GM19452 (cell line): ENCODE measurements at regions not wholly inside any gene's neighbourhood (a gene's known extent, or its start where the extent isn't known, plus 50 kb on each side); places are given as distances from the start of the nearest gene placed in this dataset.
"Not testable (repeated sequence)": the region's sequence is repeated elsewhere in the genome, so short reads cannot be mapped to it uniquely, and the experiment has no call there.

ENCODE experiments used
- ATAC-seq: cut with Tn5 transposase; IDR thresholded peaks from one replicate; pipeline ENCODE4 v1.9.1; 2021; ENCODE audit not compliant: unreplicated experiment

DNA sequence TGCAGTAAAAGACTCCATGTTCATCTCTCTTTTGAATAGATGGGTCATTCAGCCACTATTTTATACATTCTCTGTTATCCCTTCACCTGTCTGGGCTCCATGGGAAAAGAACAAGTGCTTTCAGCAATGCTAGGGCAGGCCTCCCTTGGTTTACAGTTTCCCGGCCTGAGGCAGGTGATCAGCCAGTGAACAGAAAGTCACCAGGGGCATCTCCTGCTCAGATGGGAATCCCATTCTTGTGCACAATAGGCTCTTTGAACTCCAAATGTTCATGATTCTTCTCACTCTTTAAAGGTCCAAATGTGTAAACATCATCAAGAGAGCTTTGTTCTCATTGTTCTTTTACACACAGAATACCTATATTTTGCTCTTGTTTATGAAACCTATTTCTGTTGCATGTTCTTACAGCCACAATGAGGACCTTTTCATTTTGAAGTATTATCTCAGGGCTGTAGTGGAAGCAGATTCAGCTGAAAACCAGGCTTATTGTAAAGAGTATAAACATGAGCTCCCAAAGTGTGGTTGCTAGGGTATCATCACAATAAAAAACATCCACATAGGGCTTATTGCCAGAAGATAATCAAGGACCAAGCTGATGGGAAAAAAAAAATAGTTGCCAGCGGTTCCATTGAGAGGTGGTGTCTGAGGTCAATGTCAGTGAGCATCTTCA is 267.1 kb upstream of the SGK1 start:
- no peak for ATAC-seq

DNA sequence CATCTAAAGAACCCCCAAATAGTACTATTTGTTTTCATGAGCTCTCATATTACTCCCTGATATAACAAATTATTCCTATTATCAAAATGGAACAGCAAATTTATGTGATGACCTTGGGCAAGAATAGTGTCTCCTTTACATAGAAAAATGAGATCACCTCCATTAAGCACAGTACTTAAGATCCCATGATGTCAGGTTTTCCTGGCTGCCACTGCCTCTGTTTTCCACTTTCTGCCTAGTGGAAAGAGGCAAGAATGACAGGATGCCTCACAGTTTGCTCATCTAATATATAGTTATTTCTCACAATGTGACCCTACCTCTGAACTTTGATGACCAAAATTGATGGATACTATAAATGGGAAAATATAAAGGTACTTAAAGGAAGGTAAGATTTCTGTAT is 260.1 kb upstream of the SGK1 start:
- no peak for ATAC-seq

DNA sequence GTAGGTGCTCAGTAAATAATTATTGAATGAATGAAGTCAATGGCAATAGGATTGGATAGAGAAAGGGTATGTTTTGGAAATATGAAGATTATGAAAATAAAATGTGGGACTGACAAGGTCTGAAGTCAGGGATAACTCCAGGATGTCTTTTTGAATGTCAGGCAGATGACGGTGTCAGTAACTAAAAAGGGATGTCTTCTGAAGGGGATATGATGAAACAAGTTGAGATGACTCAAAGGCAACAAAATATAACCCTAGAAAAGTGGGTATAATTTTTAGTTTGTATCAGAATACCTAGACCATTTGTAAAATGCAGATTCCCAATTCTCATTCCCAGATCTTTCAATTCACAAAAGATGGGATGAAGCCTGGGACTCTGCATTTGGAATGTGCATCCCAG is 257.3 kb upstream of the SGK1 start:
- no peak for ATAC-seq

DNA sequence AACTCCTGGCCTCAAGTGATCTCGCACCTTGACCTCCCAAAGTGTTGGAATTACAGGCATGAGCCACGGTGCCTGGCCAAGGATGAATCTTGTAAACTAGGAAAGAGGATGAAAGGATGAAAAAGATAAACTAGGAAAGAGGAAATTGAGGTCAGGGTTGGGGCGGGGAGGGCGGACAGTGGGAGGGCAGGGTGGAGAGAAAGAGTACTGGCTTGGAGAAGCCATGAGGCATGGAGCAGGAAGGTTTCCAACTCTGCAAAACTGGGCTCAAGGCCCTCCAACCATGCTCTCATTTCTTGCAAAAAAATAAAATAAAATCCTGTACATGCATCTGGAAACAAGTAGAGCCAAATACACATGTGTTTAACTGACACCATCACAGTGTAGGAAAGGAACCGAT is 256.6 kb upstream of the SGK1 start:
- no peak for ATAC-seq

DNA sequence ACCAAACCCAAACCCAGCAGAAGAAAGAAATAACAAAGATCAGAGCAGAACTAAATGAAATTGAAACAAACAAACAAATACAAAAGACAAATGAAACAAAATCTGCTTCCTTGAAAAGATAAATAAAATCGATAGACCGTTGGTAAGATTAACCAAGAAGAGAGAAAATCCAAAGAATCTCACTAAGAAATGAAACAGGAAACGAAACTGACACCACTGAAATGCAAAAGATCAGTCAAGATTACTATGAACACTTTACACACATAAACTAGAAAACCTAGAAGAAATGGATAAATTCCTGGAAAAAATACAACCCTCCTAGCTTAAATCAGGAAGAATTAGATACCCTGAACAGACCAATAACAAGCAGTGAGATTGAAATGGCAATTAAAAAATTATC is 252.1 kb upstream of the SGK1 start:
- ATAC-seq: not testable (repeated sequence)

DNA sequence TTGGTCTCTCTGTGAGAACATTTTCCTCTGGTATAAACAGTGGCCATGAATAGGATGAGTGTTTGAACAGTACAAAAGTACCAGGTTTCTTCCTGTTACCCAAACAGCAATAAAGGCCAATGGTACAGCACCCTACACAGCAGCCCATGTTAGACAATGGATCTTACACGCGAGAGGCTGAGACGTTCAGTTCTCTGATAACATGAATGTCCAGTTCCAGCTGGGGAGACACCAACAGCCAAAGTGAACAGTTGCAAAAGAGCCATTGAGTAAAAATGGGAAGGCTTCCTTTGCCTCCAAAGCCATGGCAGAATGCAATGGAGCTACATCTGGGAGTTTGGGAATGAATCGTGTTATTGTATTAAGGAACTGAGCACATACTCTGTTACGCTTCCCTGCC is 246.8 kb upstream of the SGK1 start:
- no peak for ATAC-seq

DNA sequence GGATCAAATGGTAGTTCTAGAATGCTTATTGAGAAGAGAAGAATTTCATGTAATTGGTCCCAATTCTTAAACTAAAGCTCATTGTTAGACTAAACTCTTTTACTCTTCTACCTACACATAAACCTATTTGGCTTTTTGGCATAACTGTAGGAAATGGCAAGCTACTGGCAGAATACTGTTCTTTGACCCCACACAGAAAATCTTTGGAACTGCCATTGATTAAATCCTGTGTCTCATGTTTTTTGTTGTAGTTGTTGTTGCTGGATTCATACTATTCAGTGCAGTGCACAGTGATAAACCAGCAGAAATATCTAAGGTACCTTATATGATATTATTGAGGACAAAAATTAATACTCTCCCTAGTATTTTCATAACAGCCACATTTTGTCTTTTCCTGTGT is 242.1 kb upstream of the SGK1 start:
- ATAC-seq: no peak

DNA sequence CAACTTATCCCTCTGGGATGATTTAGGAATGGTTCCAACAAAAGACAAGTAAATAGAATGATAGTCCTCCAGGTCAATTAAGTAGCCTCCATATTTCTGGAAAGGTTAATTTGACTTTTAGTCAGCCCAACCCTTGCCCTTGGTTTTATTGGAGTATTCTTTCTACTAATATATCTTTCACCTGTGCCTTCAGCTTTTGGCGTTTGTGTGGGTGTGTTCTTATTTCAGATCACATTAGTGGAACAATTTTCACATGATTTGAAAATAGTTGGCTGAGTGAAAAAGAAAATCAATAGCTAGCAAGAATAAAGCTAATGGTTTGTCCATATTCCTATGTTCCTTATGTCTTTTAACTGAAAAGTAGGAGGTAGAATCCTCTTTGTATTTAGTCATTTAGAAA is 239.6 kb upstream of the SGK1 start:
- no peak for ATAC-seq

DNA sequence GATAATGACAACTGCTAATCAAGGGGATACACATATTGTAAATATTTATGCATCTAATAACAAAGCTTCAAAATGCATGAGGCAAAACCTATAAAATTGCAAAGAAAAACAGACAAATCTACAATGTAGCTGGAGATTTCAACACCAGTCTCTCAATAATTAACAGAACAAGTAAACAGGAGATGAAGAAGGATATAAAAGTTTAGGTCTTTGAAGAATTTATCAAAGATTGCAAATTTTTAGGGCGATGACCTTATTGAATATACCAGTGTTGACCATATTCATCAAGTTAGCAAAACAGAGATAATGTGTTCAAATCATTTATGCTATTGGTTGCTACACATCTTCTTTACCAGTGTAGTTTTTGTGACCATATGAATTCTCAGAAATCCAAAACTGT is 237.8 kb upstream of the SGK1 start:
- no peak for ATAC-seq

DNA sequence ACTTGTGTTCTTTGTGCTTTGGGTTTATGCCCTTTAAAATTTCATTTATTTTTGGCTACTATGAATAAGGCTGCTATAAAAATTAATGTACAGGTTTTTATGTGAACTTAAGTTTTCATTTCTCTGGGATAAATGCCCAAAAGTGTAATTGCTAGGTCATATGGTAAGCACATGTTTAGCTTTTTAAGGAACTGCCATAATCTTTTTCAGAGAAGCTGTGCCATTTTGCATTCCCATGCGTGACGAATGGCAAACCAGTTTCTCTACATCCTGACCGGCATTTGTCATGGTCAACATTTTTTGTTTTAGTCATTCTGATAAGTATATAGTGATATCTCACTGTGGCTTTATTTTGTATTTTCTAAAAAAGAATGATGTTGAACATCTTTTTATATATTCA is 236.0 kb upstream of the SGK1 start:
- no peak for ATAC-seq

DNA sequence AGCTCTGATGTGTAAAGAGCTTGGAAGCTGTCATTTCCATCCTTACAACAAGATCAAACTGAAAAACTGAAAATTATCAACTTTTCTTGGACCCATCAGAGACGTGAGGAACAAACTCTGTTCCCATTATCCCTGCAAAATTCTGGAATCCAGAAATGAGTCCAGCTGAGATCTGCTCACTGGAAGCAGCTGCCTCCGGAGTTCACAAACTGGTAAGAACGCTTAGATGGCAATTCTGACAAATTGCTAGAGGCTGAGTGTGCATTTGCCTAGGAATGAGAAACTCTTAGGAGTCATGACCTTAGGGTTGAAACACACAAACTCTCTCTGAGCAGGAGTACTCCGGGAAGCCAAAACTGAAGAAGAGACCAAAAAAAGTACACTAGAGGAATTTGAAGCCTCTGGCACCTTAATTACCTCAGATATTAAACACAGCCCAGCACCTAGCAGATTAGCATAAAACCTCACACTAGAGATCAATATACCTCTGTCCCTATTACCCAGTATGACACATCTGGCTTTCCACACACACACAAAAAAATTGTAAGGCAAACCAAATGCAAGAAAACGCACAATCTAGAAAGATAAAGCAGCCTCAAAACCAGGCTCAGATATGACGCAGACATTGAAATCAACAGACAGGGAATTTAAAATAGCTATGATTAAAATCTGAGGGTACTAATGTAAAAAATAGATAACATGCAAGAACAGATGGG is 233.5 kb upstream of the SGK1 start:
- ATAC-seq: no peak

DNA sequence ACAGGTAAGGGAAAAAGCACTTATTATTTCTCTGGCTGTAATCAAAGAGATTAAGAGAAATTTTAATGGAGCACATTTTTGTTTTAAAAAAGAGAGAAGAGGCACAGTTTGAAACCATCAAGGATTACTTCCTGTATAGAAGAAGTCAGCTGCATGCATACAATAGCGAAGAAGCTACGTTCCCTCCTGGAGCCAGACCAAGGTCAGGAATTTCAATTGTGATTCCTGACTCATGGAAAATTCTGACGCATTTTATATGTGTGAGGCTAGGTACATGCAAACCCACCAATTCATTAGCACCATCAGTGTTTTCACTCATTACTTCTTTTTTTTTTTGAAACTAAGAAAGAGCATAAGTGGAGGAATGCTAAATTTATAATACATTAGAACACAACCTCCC is 232.7 kb upstream of the SGK1 start:
- no peak for ATAC-seq

DNA sequence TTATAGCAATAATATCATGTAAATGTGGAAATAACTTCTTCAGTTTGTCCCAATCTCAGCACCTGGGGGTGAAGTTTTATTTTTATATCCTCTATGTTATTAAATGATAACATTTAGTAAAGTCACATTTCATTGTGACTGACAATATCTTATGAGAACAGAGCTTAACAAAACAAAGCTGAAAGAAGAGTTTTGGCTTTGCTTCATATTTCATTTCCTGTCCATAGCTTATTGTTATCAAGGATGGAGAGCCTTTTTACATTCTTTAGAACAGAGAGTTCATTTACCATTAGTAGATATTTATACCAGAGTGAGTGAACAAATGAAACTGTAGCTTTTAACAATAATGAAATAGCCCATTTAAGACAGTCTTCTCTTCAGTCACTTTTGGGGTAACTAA is 231.9 kb upstream of the SGK1 start:
- no peak for ATAC-seq

DNA sequence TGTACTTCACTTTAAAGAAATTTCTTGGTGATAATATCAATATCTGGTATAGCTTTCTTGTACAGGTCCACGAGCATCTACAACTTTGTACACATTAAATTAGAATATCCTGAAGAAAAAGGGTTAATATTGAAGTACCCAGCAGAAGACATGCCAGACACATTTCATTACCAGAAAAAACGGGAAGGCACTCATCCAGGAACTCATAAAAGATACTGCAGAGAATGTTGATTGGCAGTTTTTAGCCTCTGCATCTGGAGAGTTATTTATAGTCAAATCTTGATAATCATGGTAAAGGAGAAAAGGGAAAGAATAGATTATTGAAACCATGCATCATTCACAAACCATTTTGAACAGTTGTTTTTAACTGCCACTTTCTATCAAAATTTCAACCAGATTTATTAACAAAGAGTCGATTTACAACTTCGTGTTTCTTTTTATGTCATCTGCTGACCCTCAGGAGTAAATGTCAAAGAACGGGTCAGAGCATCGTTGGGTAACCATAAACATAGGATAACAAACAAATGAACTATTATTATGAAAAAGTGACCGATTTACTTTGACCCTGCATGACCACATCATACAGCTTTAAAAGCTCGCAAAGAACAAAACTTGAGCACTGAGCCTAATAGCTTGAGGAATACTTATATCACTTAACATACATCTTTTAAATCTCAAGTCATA is 229.2 kb upstream of the SGK1 start:
- ATAC-seq: no peak

DNA sequence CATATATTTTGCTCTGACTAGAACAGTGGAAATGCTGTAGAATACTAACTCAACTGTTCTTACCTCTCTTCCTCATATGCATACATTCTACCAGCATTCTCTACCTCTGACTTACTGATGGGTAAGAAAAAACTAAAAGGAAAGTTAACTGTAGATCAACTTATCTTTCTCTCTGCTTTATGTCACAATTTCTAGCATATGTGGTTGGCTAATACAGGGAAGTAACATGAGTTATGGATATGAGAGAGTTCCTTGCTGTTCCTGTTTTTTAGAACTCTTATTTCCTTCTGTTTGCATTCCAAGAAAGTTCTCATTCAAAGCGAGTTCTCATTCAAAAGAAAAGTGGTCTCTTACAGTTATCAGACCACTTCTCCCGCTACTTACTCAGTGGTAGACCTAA is 226.8 kb upstream of the SGK1 start:
- ATAC-seq: no peak

DNA sequence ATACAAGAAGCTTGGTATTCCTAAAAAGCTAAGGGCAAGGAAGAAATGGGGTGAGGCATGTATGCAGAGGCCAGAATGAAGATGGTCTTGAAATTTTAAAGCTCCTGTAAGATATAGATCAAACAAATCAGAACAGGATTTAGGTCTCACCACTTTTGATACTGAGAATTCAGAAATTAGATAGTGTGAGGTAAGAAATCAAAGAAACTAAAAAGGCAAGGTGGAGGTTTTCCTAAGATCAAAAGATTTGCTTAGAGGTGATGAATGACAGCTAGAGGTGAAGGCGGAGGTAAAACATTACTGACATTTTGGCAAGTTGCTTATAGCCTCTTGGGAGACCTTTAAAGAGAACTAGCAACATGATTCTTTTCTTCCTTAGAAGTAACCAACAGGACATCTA is 225.2 kb upstream of the SGK1 start:
- ATAC-seq: no peak

DNA sequence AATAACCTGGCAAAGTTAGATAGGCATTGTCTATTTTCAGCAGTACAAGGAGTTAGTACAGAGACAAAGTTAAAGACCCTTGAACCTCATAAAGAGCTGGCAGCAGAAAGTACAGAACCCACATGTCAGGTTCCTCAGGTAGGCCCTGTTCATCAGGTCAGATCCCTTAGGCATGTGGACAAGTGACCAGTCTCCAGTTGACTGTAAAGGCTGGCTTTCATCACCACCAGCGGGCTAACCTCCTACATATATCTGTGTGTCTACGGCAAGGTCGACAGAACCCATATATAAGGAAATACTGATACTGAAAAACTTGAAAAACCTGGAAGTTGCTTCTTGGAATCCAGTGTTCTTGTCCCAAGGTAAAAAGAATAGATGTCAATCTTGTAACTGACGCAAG is 223.1 kb upstream of the SGK1 start:
- no peak for ATAC-seq

DNA sequence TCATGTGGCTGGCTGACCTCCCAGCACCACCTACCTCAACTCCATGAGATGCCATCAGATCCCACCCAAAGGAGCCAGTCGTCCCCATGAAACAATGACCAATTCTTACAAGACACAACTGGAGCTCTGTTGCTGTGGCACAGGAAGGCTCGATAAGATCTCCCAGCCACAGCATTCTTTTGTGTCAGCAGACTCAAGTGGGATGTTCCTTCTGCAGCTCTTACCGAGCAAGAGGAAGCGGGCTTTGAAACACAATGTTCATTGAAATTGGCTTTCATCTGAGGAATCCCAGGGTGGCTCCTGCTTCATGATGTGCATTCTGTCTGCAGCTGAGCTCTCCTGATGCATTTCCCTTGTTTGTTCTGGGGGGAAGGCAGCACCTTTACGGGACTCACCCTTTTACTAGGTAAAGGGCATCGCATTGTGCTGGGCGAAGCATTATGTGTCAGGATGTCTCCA is 222.0 kb upstream of the SGK1 start:
- ATAC-seq: no peak

DNA sequence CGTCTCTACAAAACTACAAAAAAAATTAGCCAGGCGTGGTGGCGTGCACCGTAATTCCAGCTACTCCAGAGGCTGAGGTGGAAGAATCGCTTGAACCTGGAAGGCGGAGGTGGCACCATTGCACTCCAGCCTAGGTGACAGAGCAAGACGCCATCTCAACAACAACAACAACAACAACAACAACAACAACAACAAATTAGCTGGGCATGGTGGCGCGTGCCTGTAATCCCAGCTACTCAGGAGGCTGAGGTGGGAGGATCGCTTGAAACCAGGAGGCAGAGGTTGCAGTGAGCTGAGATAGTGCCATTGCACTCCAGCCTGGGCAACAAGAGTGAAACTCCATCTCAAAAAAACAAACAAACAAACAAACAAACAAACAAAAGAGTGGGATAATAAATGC is 219.9 kb upstream of the SGK1 start:
- ATAC-seq: not testable (repeated sequence)

DNA sequence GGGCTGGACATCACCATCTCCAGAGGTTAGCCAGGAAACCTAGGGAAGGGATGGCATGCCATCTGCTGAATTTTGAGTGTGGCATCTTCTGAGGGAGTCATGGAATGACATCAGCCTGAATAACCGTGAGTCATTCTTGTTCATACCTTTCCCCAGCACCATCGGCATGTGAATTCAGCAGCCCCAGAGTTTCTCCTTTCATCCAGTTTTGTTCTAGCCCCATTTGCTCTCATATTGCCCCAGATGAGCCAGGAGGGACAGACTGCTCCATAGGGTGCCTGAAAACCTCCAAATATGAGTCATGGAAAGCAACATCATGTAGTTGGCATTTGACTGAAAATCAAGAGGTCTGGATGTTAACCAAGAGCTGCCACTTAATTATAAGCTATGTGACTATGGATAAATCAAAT is 219.2 kb upstream of the SGK1 start:
- no peak for ATAC-seq

DNA sequence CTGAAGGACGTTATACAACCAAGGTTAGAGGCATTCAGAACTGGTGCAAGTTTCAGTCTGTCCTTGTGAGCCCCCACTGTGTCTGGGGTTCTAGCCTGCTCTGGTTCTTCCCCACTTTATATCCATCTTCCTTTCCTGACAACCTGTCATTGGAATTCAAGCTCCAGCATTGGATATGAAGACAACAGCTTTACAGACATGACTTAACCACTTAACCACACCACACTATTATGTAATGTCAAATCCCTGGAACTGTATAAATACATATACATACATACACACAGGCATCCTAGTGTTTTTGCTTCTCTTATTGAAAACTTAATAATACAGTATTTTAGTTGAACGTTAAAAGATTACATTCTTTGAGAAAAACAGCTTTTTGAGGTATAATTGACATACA is 217.9 kb upstream of the SGK1 start:
- no peak for ATAC-seq

DNA sequence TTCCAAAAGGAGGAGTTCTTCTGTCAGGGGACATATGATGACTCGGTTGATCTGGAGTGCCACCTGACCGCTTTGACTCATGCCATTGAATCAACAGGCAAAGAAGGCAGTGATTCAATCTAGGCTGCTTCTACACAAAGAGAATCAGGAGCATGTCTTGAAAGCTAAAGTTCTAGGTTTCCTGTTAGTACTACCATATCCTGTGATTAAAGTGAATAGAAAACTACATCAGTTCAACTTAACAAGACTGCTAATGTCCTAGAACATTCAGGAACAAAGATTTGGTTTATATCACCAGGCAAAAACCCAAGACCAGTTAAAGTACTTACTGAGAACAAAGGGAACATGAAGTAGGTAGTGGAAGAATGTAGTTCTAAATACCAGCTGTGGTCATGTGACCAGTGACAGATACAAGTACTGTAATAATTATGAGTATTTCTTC is 216.8 kb upstream of the SGK1 start:
- ATAC-seq: no peak
